ENCODE measurements at regions not wholly inside any gene's neighbourhood (a gene's known extent, or its start where the extent isn't known, plus 50 kb on each side); places are given as distances from the start of the nearest gene placed in this dataset.

GRCh38 chr18:78810706-78811105 is 168.9 kb upstream of the SALL3 start:
- DNase-seq (ENCODE audit: low read depth): no peak
- no peak overlapping the region for H3K4me3 ChIP-seq (ENCODE audit: control insufficient read depth, low read depth, low read length)
- TF ChIP-seq, protein P1, sequence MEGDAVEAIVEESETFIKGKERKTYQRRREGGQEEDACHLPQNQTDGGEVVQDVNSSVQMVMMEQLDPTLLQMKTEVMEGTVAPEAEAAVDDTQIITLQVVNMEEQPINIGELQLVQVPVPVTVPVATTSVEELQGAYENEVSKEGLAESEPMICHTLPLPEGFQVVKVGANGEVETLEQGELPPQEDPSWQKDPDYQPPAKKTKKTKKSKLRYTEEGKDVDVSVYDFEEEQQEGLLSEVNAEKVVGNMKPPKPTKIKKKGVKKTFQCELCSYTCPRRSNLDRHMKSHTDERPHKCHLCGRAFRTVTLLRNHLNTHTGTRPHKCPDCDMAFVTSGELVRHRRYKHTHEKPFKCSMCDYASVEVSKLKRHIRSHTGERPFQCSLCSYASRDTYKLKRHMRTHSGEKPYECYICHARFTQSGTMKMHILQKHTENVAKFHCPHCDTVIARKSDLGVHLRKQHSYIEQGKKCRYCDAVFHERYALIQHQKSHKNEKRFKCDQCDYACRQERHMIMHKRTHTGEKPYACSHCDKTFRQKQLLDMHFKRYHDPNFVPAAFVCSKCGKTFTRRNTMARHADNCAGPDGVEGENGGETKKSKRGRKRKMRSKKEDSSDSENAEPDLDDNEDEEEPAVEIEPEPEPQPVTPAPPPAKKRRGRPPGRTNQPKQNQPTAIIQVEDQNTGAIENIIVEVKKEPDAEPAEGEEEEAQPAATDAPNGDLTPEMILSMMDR (IDR thresholded peaks at IDR 0.05; ENCODE audit: control insufficient read depth, insufficient read depth, low read depth, low read length, missing control alignments): no peak

DNA sequence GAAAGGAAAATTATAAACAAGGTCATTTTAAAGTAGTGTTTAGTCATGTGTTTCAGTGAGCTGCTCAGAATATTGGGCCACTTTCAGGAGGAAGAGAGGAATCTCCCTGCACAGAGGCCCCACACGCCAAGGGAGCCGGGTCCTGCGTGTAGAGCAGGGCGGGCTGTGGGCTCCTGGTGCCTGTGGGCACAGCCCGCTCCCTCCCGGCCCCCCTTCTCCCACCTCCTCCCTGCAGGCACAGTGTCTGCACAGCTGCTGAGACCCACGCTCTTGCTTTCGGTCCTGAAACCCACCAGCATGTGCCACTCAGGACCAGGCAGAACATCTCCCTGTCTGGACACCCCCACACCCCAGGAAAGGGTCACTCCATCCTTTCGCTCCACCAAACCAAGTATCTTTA is 167.6 kb upstream of the SALL3 start:
- no peak overlapping the region for H3K4me3 ChIP-seq (ENCODE audit: control insufficient read depth, low read depth, low read length)
- no peak for DNase-seq (ENCODE audit: low read depth)
- TF ChIP-seq, protein P1 (IDR thresholded peaks at IDR 0.05; ENCODE audit: control insufficient read depth, insufficient read depth, low read depth, low read length, missing control alignments): no peak

DNA sequence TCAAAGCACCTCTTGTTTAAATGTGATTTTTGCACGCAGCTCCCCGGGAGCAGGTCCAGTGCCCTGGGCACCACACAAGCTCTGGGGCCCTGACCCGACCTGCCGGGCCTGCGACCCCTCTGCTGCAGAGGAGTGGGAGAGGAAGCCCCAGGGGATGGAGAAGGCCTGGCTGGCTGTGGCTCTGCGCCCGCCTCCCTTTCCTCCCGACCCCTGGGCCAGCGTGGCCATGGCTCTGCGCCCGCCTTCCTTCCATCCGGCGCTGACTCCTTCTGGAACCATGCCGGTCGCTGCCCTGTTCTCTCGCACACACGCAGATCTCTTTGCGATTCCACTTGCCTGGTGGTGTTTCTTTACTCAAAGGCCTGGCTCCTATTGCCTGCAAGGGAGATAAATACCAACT is 166.5 kb upstream of the SALL3 start:
- DNase-seq (ENCODE audit: low read depth): no peak
- TF ChIP-seq, protein P1 (IDR thresholded peaks at IDR 0.05; ENCODE audit: control insufficient read depth, insufficient read depth, low read depth, low read length, missing control alignments): no peak
- H3K4me3 ChIP-seq (ENCODE audit: control insufficient read depth, low read depth, low read length): no peak overlapping the region

DNA sequence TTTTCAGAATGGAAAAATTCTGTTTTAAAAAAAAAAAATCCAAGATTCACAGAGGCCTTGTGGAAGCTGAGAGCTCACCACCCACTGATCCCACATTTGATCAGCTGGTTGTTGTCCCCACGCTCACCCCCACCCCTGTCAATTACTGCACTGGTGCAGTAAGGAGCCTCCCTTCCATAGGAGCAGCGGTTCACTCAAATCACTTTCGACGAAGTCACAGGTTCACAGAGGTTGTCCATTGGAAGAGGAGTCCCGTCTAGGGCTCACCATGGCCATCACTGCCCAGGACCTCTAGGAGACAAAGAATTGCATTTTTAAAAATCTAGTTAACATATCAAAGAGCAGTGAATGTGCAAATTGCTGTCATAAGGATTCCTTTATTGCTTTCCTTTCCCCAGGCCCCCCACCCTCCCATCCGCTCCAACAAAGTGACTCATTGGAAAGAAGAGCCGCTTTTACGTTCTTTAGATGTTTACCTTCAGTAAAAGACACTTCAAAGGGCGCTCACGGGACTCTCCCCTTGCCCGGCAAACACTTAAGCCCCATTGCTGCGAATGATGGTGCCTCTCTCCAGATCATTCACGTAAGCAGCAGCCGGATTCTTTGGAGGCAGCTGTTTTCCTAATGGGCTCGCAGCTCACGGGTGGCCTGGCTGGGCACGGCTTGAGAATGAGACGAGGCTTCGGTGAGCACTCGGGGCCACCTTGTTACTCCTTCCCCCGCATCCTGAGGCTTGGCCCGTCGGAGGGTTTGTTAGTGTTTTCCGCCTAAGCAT is 165.5 kb upstream of the SALL3 start:
- DNase-seq (ENCODE audit: low read depth): no peak
- TF ChIP-seq, protein P1 (IDR thresholded peaks at IDR 0.05; ENCODE audit: control insufficient read depth, insufficient read depth, low read depth, low read length, missing control alignments): no peak
- no peak overlapping the region for H3K4me3 ChIP-seq (ENCODE audit: control insufficient read depth, low read depth, low read length)

GRCh38 chr18:78814766-78815165 is 164.9 kb upstream of the SALL3 start:
- TF ChIP-seq, protein P1 (IDR thresholded peaks at IDR 0.05; ENCODE audit: control insufficient read depth, insufficient read depth, low read depth, low read length, missing control alignments): no peak
- H3K4me3 ChIP-seq (ENCODE audit: control insufficient read depth, low read depth, low read length): no peak overlapping the region
- DNase-seq (ENCODE audit: low read depth): no peak

DNA sequence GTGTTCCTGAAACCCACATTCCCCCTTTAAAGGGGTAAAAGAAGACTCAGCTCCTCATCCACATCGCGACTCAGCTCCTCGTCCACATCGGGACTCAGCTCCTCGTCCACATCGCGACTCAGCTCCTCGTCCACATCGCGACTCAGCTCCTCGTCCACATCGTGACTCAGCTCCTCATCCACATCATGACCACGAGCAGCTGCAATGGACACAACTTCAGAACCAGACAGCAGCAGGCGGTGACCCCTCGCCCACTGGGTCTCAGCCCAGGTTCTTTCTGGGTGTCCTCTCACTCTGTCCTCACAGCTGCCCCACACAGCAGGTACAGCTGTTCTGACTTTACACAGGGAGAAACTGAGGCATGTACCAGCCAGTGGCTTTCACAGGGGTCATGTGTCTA is 163.5 kb upstream of the SALL3 start:
- H3K4me3 ChIP-seq (ENCODE audit: control insufficient read depth, low read depth, low read length): no peak overlapping the region
- DNase-seq (ENCODE audit: low read depth): no peak
- TF ChIP-seq, protein P1 (IDR thresholded peaks at IDR 0.05; ENCODE audit: control insufficient read depth, insufficient read depth, low read depth, low read length, missing control alignments): no peak

Measured in AG09309 (cell line).